Naive B cell (primary cell): ENCODE measurements at regions not wholly inside any gene's neighbourhood (a gene's known extent, or its start where the extent isn't known, plus 50 kb on each side); places are given as distances from the start of the nearest gene placed in this dataset.
A peak's percentile ranks its signal among the peaks of the same experiment; 100 is the strongest.

Experiments
- ATAC-seq, 2 donors: fragments of 150-1000 bp; cut with Tn5 transposase; 2 replicates each; pipeline ENCODE4 v1.10.0; 2021; ENCODE audit warnings: low read depth in 2 of 2, mild to moderate bottlenecking in 2 of 2, moderate library complexity in 2 of 2
- DNase-seq: peaks from one replicate; pipeline ENCODE4 v3.0.0; 2022
- H3K27ac Mint-ChIP-seq, 6 donors: one replicate each; pipeline ENCODE4 v1.8.0; 2020 to 2022; ENCODE audit warnings: mild to moderate bottlenecking in 6 of 6, mixed read lengths in 6 of 6, moderate library complexity in 5 of 6, inconsistent platforms in 2 of 6
- H3K27me3 Mint-ChIP-seq, 3 donors: one replicate each; pipeline ENCODE4 v1.8.0; 2021 to 2022; ENCODE audit warnings: mixed read lengths in 3 of 3, mild to moderate bottlenecking in 1 of 3
- H3K36me3 Mint-ChIP-seq, 2 donors: one replicate each; pipeline ENCODE4 v1.8.0; 2020 to 2022; ENCODE audit warnings: mixed read lengths in 2 of 2, inconsistent platforms in 1 of 2, mild to moderate bottlenecking in 1 of 2
- H3K4me1 Mint-ChIP-seq, 3 donors: one replicate each; pipeline ENCODE4 v1.8.0; 2020 to 2022; ENCODE audit warnings: mixed read lengths in 3 of 3, inconsistent platforms in 1 of 3, mild to moderate bottlenecking in 1 of 3, moderate library complexity in 1 of 3
- H3K4me3 Mint-ChIP-seq, 8 donors: one replicate each; pipeline ENCODE4 v1.8.0; 2020 to 2022; ENCODE audit warnings: mild to moderate bottlenecking in 8 of 8, mixed read lengths in 8 of 8, moderate library complexity in 8 of 8, inconsistent platforms in 2 of 8
- H3K9me3 Mint-ChIP-seq, 7 donors: one replicate each; pipeline ENCODE4 v1.8.0; 2020 to 2022; ENCODE audit warnings: mixed read lengths in 7 of 7, mild to moderate bottlenecking in 5 of 7, inconsistent platforms in 2 of 7, moderate library complexity in 1 of 7

DNA sequence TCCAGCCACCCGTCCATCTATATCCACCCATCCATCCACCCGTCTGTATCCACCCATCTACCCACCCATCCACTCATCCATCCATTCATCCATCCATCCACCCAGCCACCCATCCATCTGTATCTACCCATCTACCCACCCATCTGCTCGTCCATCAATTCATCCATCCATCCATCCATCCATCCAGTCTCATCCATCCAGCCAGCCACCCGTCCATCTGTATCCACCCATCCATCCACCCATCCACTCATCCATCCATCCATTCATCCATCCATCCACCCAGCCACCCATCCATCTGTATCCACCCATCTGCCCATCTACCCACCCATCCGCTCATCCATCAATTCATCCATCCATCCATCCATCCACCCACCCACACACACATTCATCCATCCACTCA is 73.2 kb downstream of the UNCX start:
- Mint-ChIP-seq H3K9me3 (peaks cover 0 to 8% (median 3%) of the 10 kb centered on the region in 7 donors), H3K36me3 (no peaks in the 10 kb centered on the region), H3K4me1 (peaks cover 0 to 5% (median 4%) of the 10 kb centered on the region in 3 donors), H3K27me3 (peaks cover 12 to 24% (median 16%) of the 10 kb centered on the region in 3 donors), H3K4me3 (no peak overlapping the region), H3K27ac (no peak overlapping the region)
- DNase-seq, result no peak
- ATAC-seq, result no peak

GRCh38 chr7:1307828-1308227 is 75.2 kb downstream of the UNCX start:
- ATAC-seq (no peak), DNase-seq (no peak)
- Mint-ChIP-seq H3K4me1 (peaks cover 0 to 5% (median 4%) of the 10 kb centered on the region in 3 donors), H3K36me3 (no peaks in the 10 kb centered on the region), H3K4me3 (no peak overlapping the region), H3K27me3 (peaks cover 12 to 24% (median 16%) of the 10 kb centered on the region in 3 donors), H3K9me3 (peaks cover 0 to 8% (median 3%) of the 10 kb centered on the region in 7 donors), H3K27ac (no peak overlapping the region)

- no peak overlapping the region for H3K27ac Mint-ChIP-seq
- DNase-seq (no peak), ATAC-seq (no peak)
- no peaks in the 10 kb centered on the region for H3K4me1 Mint-ChIP-seq
- H3K4me3 Mint-ChIP-seq, result no peak overlapping the region
- H3K27me3 Mint-ChIP-seq, result peaks cover 12 to 17% (median 16%) of the 10 kb centered on the region in 3 donors
- H3K36me3 Mint-ChIP-seq, result no peaks in the 10 kb centered on the region
- H3K9me3 Mint-ChIP-seq, result peaks cover 0 to 8% (median 3%) of the 10 kb centered on the region in 7 donors
These were observed 76.6 kb downstream of the UNCX start for GRCh38 chr7:1309290-1309689.

DNA sequence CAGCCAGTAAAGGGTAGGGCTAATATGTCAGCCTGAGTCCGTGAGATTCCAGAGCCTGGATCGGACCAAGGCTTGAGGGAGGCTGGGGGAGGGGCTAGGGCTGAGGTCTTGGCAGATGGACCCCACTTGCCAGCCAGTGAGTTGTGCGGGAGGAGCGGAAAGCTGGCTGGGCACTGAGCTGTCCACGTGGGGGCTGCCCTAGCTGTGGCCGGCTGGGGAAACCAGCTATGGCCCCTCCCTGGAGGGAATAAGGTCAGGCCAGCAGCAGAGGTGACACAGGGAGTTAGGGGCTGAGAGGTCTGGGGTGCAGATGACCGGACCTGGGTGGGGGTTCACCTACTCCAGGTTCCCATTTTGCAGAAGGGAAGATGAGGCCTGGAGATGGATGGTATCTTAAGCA is 77.3 kb downstream of the UNCX start:
- no peak for DNase-seq
- H3K27ac Mint-ChIP-seq, result no peak overlapping the region

DNA sequence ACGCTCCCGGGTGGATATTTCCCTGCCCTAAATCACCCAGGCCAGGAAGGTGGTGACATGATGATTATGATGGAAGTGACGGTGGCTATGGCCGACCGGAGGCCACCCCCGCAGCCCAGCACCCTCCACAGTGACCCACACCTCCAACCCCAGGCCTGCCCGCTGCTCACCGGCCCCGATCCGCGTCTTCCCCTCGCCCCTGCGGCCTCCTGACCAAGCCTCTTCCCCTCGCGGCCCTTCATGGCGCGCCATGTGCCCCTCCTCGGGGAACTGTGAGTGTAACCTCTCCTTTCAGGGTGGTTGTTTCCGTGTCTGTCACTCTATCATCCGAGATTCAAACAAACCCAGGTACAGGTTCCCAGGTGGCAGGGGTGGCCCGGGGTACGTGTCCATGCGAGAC is 78.3 kb downstream of the UNCX start:
- Mint-ChIP-seq H3K27ac (no peak overlapping the region), H3K27me3 (peaks cover 5 to 14% (median 14%) of the 10 kb centered on the region in 3 donors), H3K9me3 (peaks cover 0 to 6% (median 3%) of the 10 kb centered on the region in 7 donors), H3K4me3 (no peak overlapping the region), H3K4me1 (no peaks in the 10 kb centered on the region), H3K36me3 (no peaks in the 10 kb centered on the region)
- ATAC-seq (no peak), DNase-seq (no peak)

More for the DNA sequence above, 77.3 kb downstream of the UNCX start:
- ATAC-seq, result no peak
- no peaks in the 10 kb centered on the region for H3K4me1 Mint-ChIP-seq
- H3K4me3 Mint-ChIP-seq, result no peak overlapping the region
- H3K27me3 Mint-ChIP-seq, result peaks cover 6 to 17% (median 16%) of the 10 kb centered on the region in 3 donors
- peaks cover 0 to 8% (median 3%) of the 10 kb centered on the region in 7 donors for H3K9me3 Mint-ChIP-seq
- H3K36me3 Mint-ChIP-seq, result no peaks in the 10 kb centered on the region

DNA sequence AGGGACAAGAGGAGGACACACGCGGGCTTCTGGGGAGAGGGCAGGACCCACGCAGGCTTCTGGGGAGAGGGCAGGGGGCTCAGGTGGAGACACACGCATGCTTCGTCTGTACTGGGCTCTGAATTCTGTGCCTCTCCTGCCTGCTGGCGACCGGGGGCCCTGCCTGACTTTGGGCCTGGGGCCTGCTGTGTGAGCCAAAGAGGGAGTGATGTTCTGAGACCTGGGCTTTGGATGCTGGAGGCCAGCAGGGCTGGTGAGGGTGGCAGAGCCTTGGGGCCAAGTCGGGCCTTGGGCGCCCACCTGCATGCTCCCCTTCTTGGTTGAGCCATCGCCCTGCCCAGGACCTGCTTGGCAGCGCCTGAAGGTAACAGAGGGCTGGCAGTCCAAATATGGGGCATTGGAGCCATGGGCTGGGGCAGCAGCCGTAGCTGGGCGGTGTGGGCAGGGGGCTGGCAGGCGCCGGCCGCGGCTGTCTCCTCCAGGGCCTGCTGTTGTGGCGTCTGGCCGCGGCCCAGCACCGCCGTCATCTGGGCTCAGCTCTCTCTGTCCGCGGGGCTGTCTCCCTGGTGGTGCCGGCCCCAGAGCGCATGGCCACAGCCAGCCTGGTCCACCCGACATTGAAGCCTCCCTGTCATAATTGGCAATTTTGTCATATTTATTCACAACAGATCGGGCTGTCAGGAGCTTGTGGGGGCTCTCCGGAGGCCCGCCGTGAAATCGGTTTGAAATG is 78.9 kb downstream of the UNCX start:
- Mint-ChIP-seq H3K4me1 (no peaks in the 10 kb centered on the region), H3K27ac (no peak overlapping the region), H3K9me3 (peaks cover 0 to 6% (median 3%) of the 10 kb centered on the region in 7 donors), H3K36me3 (no peaks in the 10 kb centered on the region), H3K27me3 (peaks cover 5 to 11% (median 11%) of the 10 kb centered on the region in 3 donors), H3K4me3 (no peak overlapping the region)
- ATAC-seq (no peak), DNase-seq (no peak)

- no peaks in the 10 kb centered on the region for H3K36me3 Mint-ChIP-seq
- DNase-seq, result no peak
These were observed 79.7 kb downstream of the UNCX start for GRCh38 chr7:1312136-1313070.

GRCh38 chr7:1313613-1314012 is 80.9 kb downstream of the UNCX start:
- peaks cover 0 to 3% (median 0%) of the 10 kb centered on the region in 7 donors for H3K9me3 Mint-ChIP-seq
- H3K27me3 Mint-ChIP-seq, result peaks cover 0 to 6% (median 6%) of the 10 kb centered on the region in 3 donors
- H3K4me3 Mint-ChIP-seq, result no peak overlapping the region
- H3K4me1 Mint-ChIP-seq, result no peaks in the 10 kb centered on the region
- no peak overlapping the region for H3K27ac Mint-ChIP-seq
- H3K36me3 Mint-ChIP-seq, result no peaks in the 10 kb centered on the region
- no peak for DNase-seq
- no peak for ATAC-seq

More at GRCh38 chr7:1312136-1313070, 79.7 kb downstream of the UNCX start:
- Mint-ChIP-seq H3K4me3 (no peak overlapping the region), H3K27me3 (peaks cover 0 to 6% (median 6%) of the 10 kb centered on the region in 3 donors), H3K9me3 (peaks cover 0 to 6% (median 0%) of the 10 kb centered on the region in 7 donors), H3K4me1 (no peaks in the 10 kb centered on the region), H3K27ac (no peak overlapping the region)
- no peak for ATAC-seq

GRCh38 chr7:1314021-1314907 is 81.6 kb downstream of the UNCX start:
- H3K27ac Mint-ChIP-seq, result no peak overlapping the region
- peaks cover 0 to 6% (median 6%) of the 10 kb centered on the region in 3 donors for H3K27me3 Mint-ChIP-seq
- H3K36me3 Mint-ChIP-seq, result no peaks in the 10 kb centered on the region
- DNase-seq (no peak), ATAC-seq (no peak)
- H3K4me1 Mint-ChIP-seq, result no peaks in the 10 kb centered on the region
- H3K4me3 Mint-ChIP-seq, result no peak overlapping the region
- peaks cover 0 to 3% (median 0%) of the 10 kb centered on the region in 7 donors for H3K9me3 Mint-ChIP-seq

- DNase-seq (no peak), ATAC-seq (no peak)
- no peaks in the 10 kb centered on the region for H3K4me1 Mint-ChIP-seq
- no peak overlapping the region for H3K27ac Mint-ChIP-seq
- no peak overlapping the region for H3K4me3 Mint-ChIP-seq
- H3K27me3 Mint-ChIP-seq, result peaks cover 0 to 6% (median 6%) of the 10 kb centered on the region in 3 donors
- no peaks in the 10 kb centered on the region for H3K36me3 Mint-ChIP-seq
- peaks cover 0 to 3% (median 0%) of the 10 kb centered on the region in 7 donors for H3K9me3 Mint-ChIP-seq
These were observed 82.3 kb downstream of the UNCX start for GRCh38 chr7:1314908-1315450.

DNA sequence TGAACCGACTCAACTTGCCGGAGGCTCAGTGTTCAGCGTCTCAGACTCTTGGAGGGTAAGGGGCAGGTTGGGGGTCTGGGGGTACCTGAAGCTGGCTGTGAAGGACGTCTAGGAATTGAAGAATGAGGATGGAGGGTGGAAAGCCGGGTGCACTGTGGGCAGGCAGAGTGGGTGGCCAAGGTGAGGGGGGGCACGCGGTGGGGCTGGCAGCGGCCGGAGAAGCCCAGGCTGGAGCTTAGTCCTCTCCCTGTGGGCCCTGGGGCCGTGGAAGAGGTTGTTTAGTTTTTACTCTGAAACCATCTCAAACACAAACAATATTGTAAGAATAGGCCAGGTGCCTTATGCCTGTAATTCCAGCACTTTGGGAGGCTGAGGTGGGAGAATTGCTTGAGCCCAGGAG is 83.4 kb downstream of the UNCX start:
- H3K36me3 Mint-ChIP-seq, result no peaks in the 10 kb centered on the region
- ATAC-seq (no peak), DNase-seq (no peak)
- H3K9me3 Mint-ChIP-seq, result no peaks in the 10 kb centered on the region
- H3K27ac Mint-ChIP-seq, result peak overlapping the region in 1 of 6 donors; percentile 69
- H3K27me3 Mint-ChIP-seq, result peaks cover 0 to 6% (median 6%) of the 10 kb centered on the region in 3 donors
- no peak overlapping the region for H3K4me3 Mint-ChIP-seq
- no peaks in the 10 kb centered on the region for H3K4me1 Mint-ChIP-seq

GRCh38 chr7:1317646-1318045 is 85.0 kb downstream of the UNCX start:
- ATAC-seq (no peak), DNase-seq (no peak)
- Mint-ChIP-seq H3K27ac (no peak overlapping the region), H3K9me3 (no peaks in the 10 kb centered on the region), H3K4me1 (no peaks in the 10 kb centered on the region), H3K4me3 (no peak overlapping the region), H3K36me3 (no peaks in the 10 kb centered on the region), H3K27me3 (peaks cover 0 to 13% (median 6%) of the 10 kb centered on the region in 3 donors)
